ENCODE measurements at regions not wholly inside any gene's neighbourhood (a gene's known extent, or its start where the extent isn't known, plus 50 kb on each side); places are given as distances from the start of the nearest gene placed in this dataset.
"Not testable (repeated sequence)": the region's sequence is repeated elsewhere in the genome, so short reads cannot be mapped to it uniquely, and the experiment has no call there.

DNA sequence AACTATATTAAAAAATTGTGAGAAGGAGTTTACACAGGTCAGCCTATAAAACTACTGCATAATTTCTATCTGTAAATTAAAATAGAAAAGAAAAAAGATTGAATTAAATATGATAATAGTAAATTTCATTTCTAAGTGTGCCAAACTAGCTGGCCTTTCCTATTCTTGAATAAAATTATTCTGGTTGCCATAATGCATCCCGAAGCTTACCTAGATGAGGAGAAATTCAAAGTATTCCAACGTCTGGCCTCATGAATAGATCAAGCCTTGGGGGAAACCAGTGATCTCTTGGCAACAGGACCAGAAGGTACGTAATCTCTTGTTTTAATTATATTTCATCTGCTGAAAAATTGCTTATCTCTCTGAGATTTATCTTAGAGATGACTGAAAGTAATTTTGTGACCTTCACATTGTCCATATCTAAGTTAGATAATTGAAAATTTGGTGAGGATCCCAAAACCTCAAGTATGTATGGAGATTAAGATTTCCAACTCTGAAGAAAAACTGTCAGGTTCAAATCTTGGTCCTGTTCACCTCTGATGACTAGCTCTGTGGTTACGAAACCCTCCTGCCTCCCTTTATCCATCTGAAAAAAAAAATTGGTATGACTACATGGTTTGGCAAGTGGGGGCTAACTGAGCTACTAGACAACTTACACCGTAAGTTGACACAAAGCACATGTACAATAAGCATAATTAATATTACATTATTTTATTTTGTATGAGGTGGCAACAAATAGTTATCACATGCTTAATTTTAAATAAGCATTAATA, 891.4 kb upstream of the ADAMTS5 start:
- DNase-seq (ENCODE audit: missing footprints); ATAC-seq; intact Hi-C loops (cut with DNase I): not testable (repeated sequence)

DNA sequence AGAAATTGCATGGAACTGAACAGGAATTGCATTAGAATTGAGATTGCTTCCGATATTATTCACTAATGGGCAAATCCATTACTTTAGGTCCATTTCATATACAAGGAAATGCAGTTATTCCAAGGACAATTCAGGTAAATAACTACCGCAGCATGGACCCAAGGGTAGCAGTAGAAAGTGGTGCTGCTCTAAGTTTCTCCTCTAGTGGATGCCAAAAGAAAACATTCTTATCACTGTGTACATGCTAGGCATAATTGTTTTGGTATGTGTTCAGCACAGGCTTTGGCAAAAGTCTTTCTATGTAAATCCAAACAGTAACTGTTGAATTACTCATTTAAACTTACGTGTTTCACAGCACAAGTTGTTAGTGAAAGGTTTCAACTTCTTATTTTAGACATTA, 890.1 kb upstream of the ADAMTS5 start:
- ATAC-seq; intact Hi-C loops (cut with DNase I); DNase-seq (ENCODE audit: missing footprints): not testable (repeated sequence)

GRCh38 chr21:27841084-27841672, 874.3 kb upstream of the ADAMTS5 start:
- DNase-seq (ENCODE audit: missing footprints) = no peak
- intact Hi-C loops (cut with DNase I) = no loop called here
- no peak for ATAC-seq

DNA sequence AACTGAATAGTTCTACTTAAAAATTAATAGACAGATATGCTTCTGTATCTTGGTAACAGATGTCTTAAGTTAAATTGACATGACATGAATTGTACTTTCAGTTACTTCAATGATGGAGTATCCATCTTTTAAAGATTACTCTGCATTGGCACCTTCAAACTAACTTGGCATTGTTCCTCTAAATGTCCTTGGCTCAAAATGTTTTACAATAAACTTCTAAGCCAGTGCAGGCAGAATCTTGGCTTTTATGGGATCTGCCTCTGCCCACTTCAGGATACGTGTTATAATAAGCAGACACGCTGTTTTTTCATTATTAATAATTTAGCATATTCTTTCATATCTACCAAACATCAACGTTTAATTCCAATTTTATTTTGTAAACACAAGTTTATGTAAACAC, 873.4 kb upstream of the ADAMTS5 start:
- intact Hi-C loops (cut with DNase I) = no loop called here
- ATAC-seq (peak; percentile 31), DNase-seq (ENCODE audit: missing footprints) (no peak)

- ATAC-seq (no peak), DNase-seq (ENCODE audit: missing footprints) (no peak)
- intact Hi-C loops (cut with DNase I) = no loop called here
These were observed 872.7 kb upstream of the ADAMTS5 start for GRCh38 chr21:27839512-27840115.

- ATAC-seq = no peak
- DNase-seq (ENCODE audit: missing footprints) = no peak
- intact Hi-C loops (cut with DNase I) = no loop called here
These were observed 871.7 kb upstream of the ADAMTS5 start for GRCh38 chr21:27838573-27838972.

DNA sequence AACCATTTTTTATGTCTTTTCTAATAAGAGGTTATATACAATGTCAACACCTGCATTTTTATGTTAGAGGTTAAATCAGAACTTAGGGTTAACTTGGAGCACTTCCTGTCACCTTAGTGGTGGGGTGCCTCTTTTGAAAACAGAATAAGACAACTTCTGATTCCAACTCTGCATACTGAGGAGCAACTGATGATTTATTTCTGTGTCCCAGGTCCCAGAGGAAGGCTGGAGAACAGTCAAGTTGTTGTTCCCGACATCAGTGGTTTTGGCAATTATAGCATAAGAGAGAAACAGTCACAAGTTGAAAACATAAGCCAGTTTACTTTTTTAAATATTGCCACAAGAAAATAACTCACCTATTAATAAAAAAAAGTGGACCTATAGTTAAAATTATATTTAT, 871.0 kb upstream of the ADAMTS5 start:
- ATAC-seq = peak; percentile 88
- no peak for DNase-seq (ENCODE audit: missing footprints)
- intact Hi-C loops (cut with DNase I) = no loop called here

DNA sequence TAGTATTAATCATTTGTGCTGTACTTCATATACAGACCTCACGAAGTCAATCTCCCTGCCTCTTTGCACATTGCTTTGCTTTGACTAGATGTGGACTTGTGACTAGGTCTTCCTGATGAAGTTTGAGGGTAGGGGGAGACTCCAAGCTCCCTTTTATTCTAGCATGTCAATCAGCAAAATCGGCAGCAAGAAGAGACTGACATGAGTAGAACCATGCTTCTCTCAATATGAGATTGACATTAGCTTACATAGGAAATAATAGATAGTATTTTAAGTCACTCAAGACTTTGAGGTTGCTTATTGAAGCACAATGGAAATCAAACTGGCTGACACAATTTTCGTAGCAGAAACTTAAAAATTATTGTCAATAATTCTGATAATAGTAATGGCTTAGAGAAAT, 866.4 kb upstream of the ADAMTS5 start:
- no peak for DNase-seq (ENCODE audit: missing footprints)
- ATAC-seq = no peak
- intact Hi-C loops (cut with DNase I) = no loop called here

DNA sequence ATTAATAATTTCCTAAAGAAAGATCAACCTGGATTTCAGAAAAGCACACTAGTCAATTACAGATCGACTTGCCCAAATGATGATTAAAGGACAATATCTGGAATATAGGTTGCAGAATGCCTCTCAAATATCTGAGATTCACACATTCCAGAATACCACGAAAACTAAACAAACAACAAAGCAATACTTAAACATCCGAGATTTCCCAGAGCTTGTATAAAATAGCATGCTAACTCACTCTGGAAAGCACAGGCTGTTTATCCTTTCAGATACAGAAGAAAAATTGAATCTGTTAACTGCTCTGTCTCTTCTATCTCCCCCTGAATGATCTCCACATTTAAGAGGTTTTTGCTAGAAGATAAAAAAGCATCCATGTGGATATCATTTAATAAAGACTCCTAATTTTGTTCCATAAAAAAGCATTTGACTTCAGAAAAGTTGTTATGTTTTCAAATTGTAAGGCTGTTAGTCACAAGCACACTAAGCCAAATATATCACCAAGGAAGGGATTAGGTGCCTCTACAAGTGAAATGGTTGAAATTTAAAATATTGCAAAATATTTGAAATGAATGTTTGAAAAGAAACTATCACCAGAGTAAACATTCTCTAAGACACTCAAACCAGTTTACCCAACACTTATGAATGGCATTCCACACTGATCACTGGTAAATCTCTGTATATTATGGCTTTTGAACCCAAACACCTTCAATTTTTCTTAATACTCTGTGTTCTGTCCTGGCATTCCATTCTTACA, 865.1 kb upstream of the ADAMTS5 start:
- DNase-seq (ENCODE audit: missing footprints) (no peak), ATAC-seq (no peak)
- intact Hi-C loops (cut with DNase I) = no loop called here

- DNase-seq (ENCODE audit: missing footprints) (no peak), ATAC-seq (no peak)
- intact Hi-C loops (cut with DNase I) = no loop called here
These were observed 864.3 kb upstream of the ADAMTS5 start for GRCh38 chr21:27831177-27831576.

- DNase-seq (ENCODE audit: missing footprints) (no peak), ATAC-seq (no peak)
- intact Hi-C loops (cut with DNase I) = no loop called here
These were observed 861.1 kb upstream of the ADAMTS5 start for GRCh38 chr21:27827972-27828371.

- ATAC-seq = no peak
- intact Hi-C loops (cut with DNase I) = no loop called here
These were observed 858.1 kb upstream of the ADAMTS5 start for GRCh38 chr21:27825035-27825434.

DNA sequence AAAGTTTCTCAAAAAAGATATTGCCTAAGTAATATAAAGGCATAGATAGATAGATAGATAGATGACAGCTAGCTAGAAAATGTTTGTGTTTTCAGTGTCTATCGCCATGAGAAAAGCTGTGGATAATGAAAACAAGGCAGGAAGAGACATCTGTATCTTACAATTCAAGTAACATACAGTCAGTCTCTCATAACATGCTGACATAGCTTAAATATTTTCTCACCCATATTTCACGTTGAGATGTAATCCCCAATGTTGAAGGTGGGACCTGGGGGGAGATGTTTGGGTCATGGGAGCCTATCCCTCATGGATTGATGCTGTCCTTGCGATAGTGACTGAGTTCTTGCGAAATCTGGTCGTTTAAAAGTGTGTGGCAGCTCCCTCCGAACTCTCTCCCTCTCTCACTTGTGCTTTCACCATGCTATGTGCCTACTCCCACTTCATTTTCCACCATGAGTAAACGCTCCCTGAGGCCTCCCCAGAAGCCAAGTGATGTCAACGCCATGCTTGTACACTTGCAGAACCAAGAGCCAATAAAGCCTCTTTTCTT, 856.8 kb upstream of the ADAMTS5 start:
- DNase-seq (ENCODE audit: missing footprints) = no peak
- no peak for ATAC-seq
- intact Hi-C loops (cut with DNase I) = no loop called here

More at GRCh38 chr21:27825035-27825434, 858.1 kb upstream of the ADAMTS5 start:
- no peak for DNase-seq (ENCODE audit: missing footprints)

- ATAC-seq (no peak), DNase-seq (ENCODE audit: missing footprints) (no peak)
- intact Hi-C loops (cut with DNase I) = no loop called here
These were observed 853.5 kb upstream of the ADAMTS5 start for GRCh38 chr21:27820342-27820741.

DNA sequence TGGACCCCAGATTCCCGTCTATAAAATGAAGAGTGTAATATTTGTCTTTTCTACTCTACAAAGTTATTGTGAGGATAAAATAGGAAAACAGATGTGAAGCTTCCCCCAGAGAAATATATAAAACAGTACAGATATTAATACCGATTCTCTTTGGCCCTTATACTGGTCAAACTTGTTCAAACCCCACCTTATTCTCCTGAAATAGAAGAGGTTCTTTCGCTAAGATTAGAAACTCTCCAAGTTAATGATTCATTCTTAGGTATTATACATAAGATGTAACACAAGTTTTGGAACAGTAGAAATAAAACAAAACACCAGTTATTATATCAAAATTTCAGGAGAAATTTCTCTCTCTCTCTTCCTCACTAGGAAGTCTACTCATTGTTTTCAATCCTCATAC, 852.4 kb upstream of the ADAMTS5 start:
- intact Hi-C loops (cut with DNase I) = no loop called here
- no peak for ATAC-seq
- DNase-seq (ENCODE audit: missing footprints) = no peak

DNA sequence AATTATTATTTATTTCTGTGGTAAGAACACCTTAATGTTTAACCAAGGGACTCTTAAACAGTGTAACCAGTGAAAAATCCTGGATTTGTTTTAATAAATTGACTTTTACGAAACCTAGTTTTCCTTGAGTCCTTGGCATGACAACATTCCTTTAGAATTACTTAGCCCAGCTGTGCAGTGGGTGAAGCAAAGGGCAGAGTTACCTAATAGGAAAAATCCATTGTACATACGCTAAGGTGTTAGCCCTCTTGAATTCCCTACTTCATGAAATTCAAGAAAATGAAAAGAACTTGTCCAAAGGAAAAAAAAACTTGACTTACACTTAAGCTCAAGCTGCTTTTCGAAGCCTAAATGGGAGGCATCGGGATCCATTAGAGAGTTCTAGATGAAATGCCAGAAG, 852.0 kb upstream of the ADAMTS5 start:
- DNase-seq (ENCODE audit: missing footprints) (no peak), ATAC-seq (no peak)
- intact Hi-C loops (cut with DNase I) = no loop called here

DNA sequence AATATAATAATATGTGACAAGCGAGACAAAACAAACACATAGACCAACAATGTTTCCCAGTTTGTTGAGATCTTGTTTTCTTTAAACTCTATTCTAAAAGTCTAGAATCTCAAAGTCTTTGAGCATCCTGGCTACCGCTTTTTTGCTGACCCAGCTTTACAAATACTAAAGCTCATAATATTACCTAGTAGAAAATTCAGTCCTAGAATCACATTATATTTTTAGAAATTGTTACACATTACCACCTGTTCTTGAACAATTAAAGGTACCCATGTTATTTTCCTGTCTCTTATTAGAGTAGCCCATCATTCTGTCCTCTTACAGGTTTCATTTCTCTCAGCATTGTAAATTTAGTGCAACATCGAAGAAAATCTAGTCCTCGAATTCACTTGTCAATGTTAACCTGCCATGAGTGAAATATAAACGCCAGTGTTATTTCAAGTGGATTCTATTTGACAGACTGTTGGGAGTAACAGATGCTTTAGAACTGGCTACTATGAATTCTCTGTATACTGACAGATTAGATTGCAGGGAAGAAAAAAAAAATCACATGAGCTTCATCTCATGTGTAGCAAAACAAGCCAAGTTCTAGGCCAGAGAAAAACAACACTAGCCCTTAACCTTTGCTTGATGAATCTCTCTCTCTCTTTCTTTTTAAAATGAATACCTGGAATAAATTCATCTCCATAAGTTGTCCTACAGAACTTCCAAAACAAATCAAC, 851.2 kb upstream of the ADAMTS5 start:
- intact Hi-C loops (cut with DNase I) = no loop called here
- no peak for DNase-seq (ENCODE audit: missing footprints)
- no peak for ATAC-seq

DNA sequence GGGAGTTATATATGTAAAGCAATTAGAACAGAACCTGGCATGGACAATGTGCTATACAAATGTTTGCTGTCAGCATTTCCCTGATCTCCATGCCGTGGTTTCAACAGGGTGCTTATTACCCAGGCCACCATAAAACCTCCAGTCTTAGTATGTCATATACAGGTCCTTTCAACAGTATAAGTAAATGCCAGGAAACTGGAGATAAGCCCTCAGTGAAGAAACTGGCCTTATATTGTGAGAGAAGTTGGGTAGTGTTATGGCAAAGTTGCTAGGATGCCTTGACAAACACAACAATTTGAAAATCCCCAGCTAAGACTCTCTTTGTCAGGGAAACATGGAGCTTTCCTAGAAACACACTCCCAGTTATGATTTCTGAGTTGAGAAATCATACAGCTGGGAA, 850.2 kb upstream of the ADAMTS5 start:
- no peak for DNase-seq (ENCODE audit: missing footprints)
- intact Hi-C loops (cut with DNase I) = no loop called here
- ATAC-seq = peak; percentile 88

GRCh38 chr21:27816301-27816700, 849.4 kb upstream of the ADAMTS5 start:
- DNase-seq (ENCODE audit: missing footprints) (no peak), ATAC-seq (no peak)
- intact Hi-C loops (cut with DNase I) = no loop called here
